GM12878 (cell line): ENCODE measurements at regions not wholly inside any gene's neighbourhood (a gene's known extent, or its start where the extent isn't known, plus 50 kb on each side); places are given as distances from the start of the nearest gene placed in this dataset.
A peak's percentile ranks its signal among the peaks of the same experiment; 100 is the strongest.

Experiments used
- ATAC-seq: fragments of 200-7000 bp; cut with Tn5 transposase; 3 replicates; pipeline ENCODE4 v1.9.1; 2020; ENCODE audit warnings: mild to moderate bottlenecking, moderate library complexity
- BruUV-seq: library from RNA; stranded (reverse); fragments of 400-500 nt; replicated peaks from 2 replicates; lab custom pipeline; 2021; lab: Mats Ljungman, UMichigan
- CTCF ChIA-PET: fragments of 300-600 bp; sonication (Branson Sonifier 250); formaldehyde crosslinking; extraction: SDS; loops from one replicate; lab custom pipeline; 2021; ENCODE audit warnings: inconsistent platforms; lab: Yijun Ruan, JAX
- POLR2A ChIA-PET: fragments of 350-600 bp; formaldehyde crosslinking; extraction: SDS; loops from one replicate; lab custom pipeline; 2021; ENCODE audit warnings: inconsistent platforms; lab: Charles Lee
- RAD21 ChIA-PET: fragments of 300-600 bp; sonication (Branson Sonifier 250); formaldehyde crosslinking; loops from one replicate; lab custom pipeline; 2023; ENCODE audit warnings: antibody characterized with exemption; ENCODE audit not compliant: unreplicated experiment; lab: Charles Lee
- SMC1A ChIA-PET: fragments of 300-600 bp; sonication (Branson Sonifier 250); formaldehyde crosslinking; loops from one replicate; lab custom pipeline; 2023; ENCODE audit not compliant: unreplicated experiment, uncharacterized antibody; lab: Charles Lee
- DNase-seq: peaks from one replicate; pipeline ENCODE4 v3.0.0-alpha.2; 2011; ENCODE audit warnings: low read depth, low spot score
- FAIRE-seq: peaks from 3 replicates; lab custom pipeline; 2011; peaks lifted over from hg19 to GRCh38; lab: Jason Lieb, UNC
- H2AFZ ChIP-seq: 2 replicates; pipeline ENCODE4 v1.6.0; 2011; ENCODE audit warnings: low read depth, low read length, control low read depth; ENCODE audit not compliant: control insufficient read depth
- H3K27ac ChIP-seq: 2 replicates; pipeline ENCODE4 v1.5.1; 2011; ENCODE audit warnings: control low read depth; ENCODE audit not compliant: control insufficient read depth, insufficient read depth
- H3K27me3 ChIP-seq, 2 experiments: replicated peaks in 1 of 2; 2 replicates each; pipeline versions ENCODE4 v1.6.0 to v1.6.1; 2011; ENCODE audit warnings: low read length in 1 of 2; ENCODE audit not compliant: control insufficient read depth in 2 of 2, insufficient read depth in 2 of 2
- H3K36me3 ChIP-seq, 2 experiments: 2 replicates each; pipeline ENCODE4 v1.5.1; 2011; ENCODE audit warnings: low read length in 1 of 2; ENCODE audit not compliant: control insufficient read depth in 2 of 2, insufficient read depth in 2 of 2
- H3K4me1 ChIP-seq: 2 replicates; pipeline ENCODE4 v1.6.1; 2011; ENCODE audit warnings: mild to moderate bottlenecking, low read length, moderate library complexity, mixed read lengths; ENCODE audit not compliant: control insufficient read depth, insufficient read depth
- H3K4me2 ChIP-seq: 2 replicates; pipeline ENCODE4 v1.6.0; 2011; ENCODE audit warnings: control low read depth; ENCODE audit not compliant: control insufficient read depth, insufficient read depth
- H3K4me3 ChIP-seq: fragments of 200-600 bp; sonication (generic); 2 replicates; pipeline ENCODE4 v1.5.1; 2016
- H3K79me2 ChIP-seq: 2 replicates; pipeline ENCODE4 v1.6.0; 2011; ENCODE audit warnings: low read length; ENCODE audit not compliant: control insufficient read depth, insufficient read depth
- H3K9ac ChIP-seq: 2 replicates; pipeline ENCODE4 v1.8.0; 2011; ENCODE audit warnings: low read length, control low read depth, mixed read lengths; ENCODE audit not compliant: control insufficient read depth, insufficient read depth
- H3K9me3 ChIP-seq: replicated peaks from 3 replicates; pipeline ENCODE4 v1.5.1; 2011; ENCODE audit warnings: mild to moderate bottlenecking, low read length; ENCODE audit not compliant: control insufficient read depth, insufficient read depth
- H4K20me1 ChIP-seq: 2 replicates; pipeline ENCODE4 v1.6.0; 2011; ENCODE audit not compliant: control insufficient read depth, insufficient read depth
- CHD1 ChIP-seq: IDR thresholded peaks from 2 replicates; pipeline ENCODE4 v1.6.1; 2012; ENCODE audit warnings: low read depth, low read length, improper control_type of control experiment
- CHD2 ChIP-seq: IDR thresholded peaks from 2 replicates; pipeline ENCODE4 v1.6.1; 2011; ENCODE audit warnings: low read depth, low read length, improper control_type of control experiment, borderline replicate concordance
- E2F4 ChIP-seq: IDR thresholded peaks from 2 replicates; pipeline ENCODE4 v1.6.1; 2012; ENCODE audit warnings: low read depth, low read length, improper control_type of control experiment
- IKZF2 ChIP-seq, 2 experiments: fragments of 450-650 bp; IDR thresholded peaks; 2 replicates each; pipeline ENCODE4 v1.6.1; 2017; ENCODE audit warnings: mild to moderate bottlenecking in 2 of 2, moderate library complexity in 2 of 2
- KLF5 ChIP-seq: fragments of 450-650 bp; IDR thresholded peaks from 2 replicates; pipeline ENCODE4 v1.6.1; 2014; ENCODE audit warnings: mild to moderate bottlenecking; ENCODE audit not compliant: partially characterized antibody
- MYC ChIP-seq: IDR thresholded peaks from 2 replicates; pipeline ENCODE4 v1.6.1; 2011; ENCODE audit warnings: mild to moderate bottlenecking, low read length, moderate library complexity, inconsistent platforms; ENCODE audit not compliant: insufficient read depth, insufficient replicate concordance, insufficient read length, severe bottlenecking
- NFYB ChIP-seq: IDR thresholded peaks from 2 replicates; pipeline ENCODE4 v1.6.1; 2011; ENCODE audit warnings: low read depth, mild to moderate bottlenecking, low read length, improper control_type of control experiment, moderate library complexity; ENCODE audit not compliant: insufficient read depth
- NKRF ChIP-seq: fragments of 450-650 bp; conservative IDR thresholded peaks from 2 replicates; pipeline ENCODE4 v1.6.1; 2017; ENCODE audit warnings: mild to moderate bottlenecking, moderate library complexity
- PBX3 ChIP-seq: IDR thresholded peaks from 2 replicates; pipeline ENCODE4 v1.6.1; 2011; ENCODE audit warnings: mild to moderate bottlenecking, low read depth, low read length, moderate library complexity; ENCODE audit not compliant: insufficient replicate concordance
- PML ChIP-seq: IDR thresholded peaks from 2 replicates; pipeline ENCODE4 v1.6.1; 2012; ENCODE audit warnings: low read length, inconsistent platforms
- POLR2A ChIP-seq: IDR thresholded peaks from 2 replicates; pipeline ENCODE4 v1.6.1; 2011; ENCODE audit warnings: low read depth, mild to moderate bottlenecking, low read length
- POLR2AphosphoS5 ChIP-seq: IDR thresholded peaks from 2 replicates; pipeline ENCODE4 v1.6.1; 2011; ENCODE audit warnings: mild to moderate bottlenecking, low read length, inconsistent platforms
- SREBF1 ChIP-seq: IDR thresholded peaks from 2 replicates; pipeline ENCODE4 v1.6.1; 2012; ENCODE audit warnings: mild to moderate bottlenecking, low read length
- SREBF2 ChIP-seq: IDR thresholded peaks from 2 replicates; pipeline ENCODE4 v1.6.1; 2012; ENCODE audit warnings: mild to moderate bottlenecking, low read length
- SUZ12 ChIP-seq: fragments of 200-600 bp; sonication (generic); IDR thresholded peaks from one replicate; pipeline ENCODE4 v1.6.1; 2018; ENCODE audit warnings: antibody characterized with exemption, mild to moderate bottlenecking; ENCODE audit not compliant: unreplicated experiment
- TCF12 ChIP-seq: IDR thresholded peaks from 2 replicates; pipeline ENCODE4 v1.6.1; 2011; ENCODE audit warnings: low read depth, mild to moderate bottlenecking, low read length
- ZNF217 ChIP-seq: fragments of 450-650 bp; IDR thresholded peaks from 2 replicates; pipeline ENCODE4 v1.6.1; 2017; ENCODE audit warnings: antibody characterized with exemption, mild to moderate bottlenecking
- ZNF24 ChIP-seq: fragments of 450-650 bp; IDR thresholded peaks from 2 replicates; pipeline ENCODE4 v1.6.1; 2017; ENCODE audit warnings: antibody characterized with exemption, mild to moderate bottlenecking
- ZNF622 ChIP-seq: fragments of 450-650 bp; IDR thresholded peaks from 2 replicates; pipeline ENCODE4 v1.6.1; 2017; ENCODE audit warnings: mild to moderate bottlenecking, inconsistent platforms
- WGBS: methylation state at CpG from one replicate; pipeline ENCODE4 v1.1.6; 2016; ENCODE audit warnings: low lambda C conversion rate; ENCODE audit not compliant: insufficient replicate concordance, insufficient coverage; ENCODE audit errors: missing lambda C conversion rate; 5-methylcytosine and 5-hydroxymethylcytosine counted together
- in situ Hi-C: fragments of 300-500 bp; cut with MboI; formaldehyde crosslinking; loops from 9 replicates; pipeline ENCODE4 v1.14.3; 2018; ENCODE audit warnings: mixed read lengths
- intact Hi-C: fragments of 100-400 bp; cut with micrococcal nuclease; formaldehyde crosslinking; loops from one replicate; pipeline ENCODE4 v1.14.2; 2022; ENCODE audit not compliant: unreplicated experiment

- CTCF ChIA-PET: no interaction called here
- WGBS: 3% methylated on average over 4 of the region's 4 CpGs
- Histone ChIP-seq H3K9ac (no peak overlapping the region), H3K27me3 (no peaks in the 10 kb centered on the region), H3K27ac (no peak overlapping the region), H3K79me2 (no peaks in the 10 kb centered on the region), H3K36me3 (no peaks in the 10 kb centered on the region), H3K4me1 (no peaks in the 10 kb centered on the region), H2AFZ (no peak overlapping the region), H4K20me1 (no peaks in the 10 kb centered on the region), H3K9me3 (no peaks in the 10 kb centered on the region), H3K4me2 (no peak overlapping the region), H3K4me3 (no peak overlapping the region)
- POLR2A ChIA-PET: no interaction called here
- SMC1A ChIA-PET: no interaction called here
- peak; percentile 61 for ATAC-seq
- no peak for FAIRE-seq
- in situ Hi-C loops: no loop called here
- no TSS peak for BruUV-seq
- RAD21 ChIA-PET: no interaction called here
- TF ChIP-seq MYC (no peak), IKZF2 (IDR thresholded peaks at IDR 0.05) (no peak), TCF12 (no peak), CHD2 (no peak), CHD1 (no peak), SREBF1 (no peak), SUZ12 (no peak), PML (no peak), POLR2A (no peak), NFYB (no peak), SREBF2 (no peak), ZNF217 (no peak)
- DNase-seq: no peak
- intact Hi-C loops: no loop called here
Observed at GRCh38 chr3:74766405-74766804, 151.9 kb upstream of the CNTN3 start.

GRCh38 chr3:74763830-74764229 lies 149.4 kb upstream of the CNTN3 start:
- no peak overlapping the region for H3K4me3 ChIP-seq
- BruUV-seq: no TSS peak
- CTCF ChIA-PET: no interaction called here
- ATAC-seq: no peak
- 48% methylated on average over 2 of the region's 2 CpGs for WGBS
- no peaks in the 10 kb centered on the region for H3K9me3 ChIP-seq
- H3K79me2 ChIP-seq: no peaks in the 10 kb centered on the region
- SMC1A ChIA-PET: no interaction called here
- no peak overlapping the region for H3K9ac ChIP-seq
- no peaks in the 10 kb centered on the region for H3K27me3 ChIP-seq
- POLR2A ChIA-PET: no interaction called here
- FAIRE-seq: no peak
- intact Hi-C loops: no loop called here
- H2AFZ ChIP-seq: no peak overlapping the region
- in situ Hi-C loops: no loop called here
- no peak for DNase-seq
- no peaks in the 10 kb centered on the region for H3K36me3 ChIP-seq
- no peak overlapping the region for H3K27ac ChIP-seq
- RAD21 ChIA-PET: no interaction called here
- no peaks in the 10 kb centered on the region for H4K20me1 ChIP-seq
- no peak overlapping the region for H3K4me2 ChIP-seq
- no peaks in the 10 kb centered on the region for H3K4me1 ChIP-seq
- TF ChIP-seq POLR2AphosphoS5 (no peak), KLF5 (no peak), ZNF622 (no peak), ZNF24 (no peak), PBX3 (no peak), NKRF (no peak), E2F4 (no peak)
